SIG-M5 treated with dmso at 0.1 percent for 504 hours (cell line): ENCODE measurements at regions not wholly inside any gene's neighbourhood (a gene's known extent, or its start where the extent isn't known, plus 50 kb on each side); places are given as distances from the start of the nearest gene placed in this dataset.

Source experiments
- DNase-seq: peaks from one replicate; lab custom pipeline; 2025; ENCODE audit not compliant: unreplicated experiment; lab: John Stamatoyannopoulos, UW

DNA sequence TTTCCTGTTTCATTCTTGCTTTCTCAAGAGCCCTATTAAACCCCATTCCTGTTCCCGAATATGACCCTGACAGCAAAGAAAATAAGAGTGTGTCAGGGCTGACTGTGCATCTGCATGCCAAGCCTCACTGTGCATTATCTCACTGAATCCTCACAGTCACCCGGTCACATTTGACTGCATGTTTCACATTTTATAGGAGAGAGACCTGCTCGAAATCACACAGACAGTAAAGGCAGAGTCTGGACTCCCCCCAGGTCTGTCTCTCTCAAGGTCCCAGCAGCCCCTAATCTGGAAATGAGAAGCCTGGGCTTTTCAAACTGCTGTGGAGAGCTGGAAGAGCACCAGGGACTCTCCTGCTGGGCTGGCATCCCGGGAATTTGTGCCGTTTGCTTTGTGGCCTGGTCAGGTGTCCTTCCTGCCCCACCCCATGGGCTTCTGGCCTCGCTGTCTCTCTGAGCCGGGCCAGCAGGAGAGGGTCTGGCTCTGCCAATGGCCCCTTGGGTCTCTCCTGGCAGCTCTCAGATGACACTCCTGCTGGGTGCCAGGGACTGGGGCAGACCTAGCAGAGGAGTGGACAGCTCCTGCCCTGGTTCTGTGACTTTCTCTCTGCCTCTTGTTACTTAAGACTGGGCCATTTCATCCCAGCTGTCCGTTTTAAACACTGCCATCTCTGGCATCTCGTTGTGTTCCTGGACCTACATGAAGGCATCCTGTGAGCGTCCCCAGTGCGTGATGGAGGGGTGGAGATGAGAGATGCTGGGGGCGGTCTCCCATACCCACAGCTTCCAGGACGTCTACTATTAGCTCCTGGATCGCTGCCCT, 173.6 kb downstream of the ARHGAP12 start:
- DNase-seq = no peak

DNA sequence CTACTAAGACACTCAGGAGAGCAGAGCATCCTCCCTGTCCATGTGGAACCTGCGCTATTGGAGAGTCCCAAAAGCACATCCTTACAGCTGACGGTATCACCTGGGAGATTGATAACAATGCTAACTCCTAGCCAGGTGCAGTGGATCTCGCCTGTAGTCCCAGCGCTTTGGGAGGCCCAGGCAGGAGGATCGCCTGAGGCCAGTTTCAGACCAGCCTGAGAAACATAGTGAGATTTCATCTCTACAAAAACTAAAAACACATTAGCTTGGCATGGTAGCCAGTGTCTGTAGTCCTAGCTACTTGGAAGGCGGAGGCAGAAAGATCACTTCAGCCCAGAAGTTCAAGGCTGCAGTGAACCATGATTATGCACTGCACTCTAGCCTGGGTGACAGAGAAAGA, 174.9 kb downstream of the ARHGAP12 start:
- no peak for DNase-seq

DNA sequence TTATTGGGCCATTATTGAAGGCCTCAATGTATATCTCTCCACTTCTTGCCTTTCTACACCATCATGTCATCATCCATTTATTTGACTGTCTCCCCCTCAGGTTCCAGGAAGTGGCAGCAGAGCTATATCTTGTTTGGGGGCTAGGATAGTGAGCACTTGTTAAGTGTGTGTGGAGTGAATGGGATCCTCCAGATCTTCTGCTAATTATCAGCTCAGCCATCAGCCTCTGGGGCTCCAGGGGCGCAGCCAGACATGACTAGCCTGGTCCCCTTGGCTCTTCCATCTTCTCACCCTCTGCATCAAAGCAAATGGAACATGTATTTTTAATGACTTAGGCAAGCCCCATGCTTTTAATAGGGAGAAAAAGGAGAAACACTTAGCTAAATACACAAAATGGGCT, 176.5 kb downstream of the ARHGAP12 start:
- DNase-seq = no peak

DNA sequence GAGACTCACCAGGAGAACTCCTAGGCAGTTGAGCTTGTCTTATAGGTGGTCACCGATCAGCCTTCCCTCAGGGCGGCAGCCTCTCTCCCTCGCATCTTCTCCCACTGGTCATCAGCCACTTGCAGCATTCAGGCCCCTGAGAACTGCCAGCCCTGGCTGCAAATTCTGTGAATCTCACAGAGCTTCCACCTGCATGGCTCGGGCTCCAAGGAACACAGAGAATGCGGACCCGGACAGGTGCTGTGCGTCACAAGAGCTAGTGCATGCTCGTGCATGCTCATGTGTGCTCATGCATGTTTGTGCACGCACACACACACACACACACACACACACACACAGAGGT, 176.9 kb downstream of the ARHGAP12 start:
- DNase-seq = no peak

DNA sequence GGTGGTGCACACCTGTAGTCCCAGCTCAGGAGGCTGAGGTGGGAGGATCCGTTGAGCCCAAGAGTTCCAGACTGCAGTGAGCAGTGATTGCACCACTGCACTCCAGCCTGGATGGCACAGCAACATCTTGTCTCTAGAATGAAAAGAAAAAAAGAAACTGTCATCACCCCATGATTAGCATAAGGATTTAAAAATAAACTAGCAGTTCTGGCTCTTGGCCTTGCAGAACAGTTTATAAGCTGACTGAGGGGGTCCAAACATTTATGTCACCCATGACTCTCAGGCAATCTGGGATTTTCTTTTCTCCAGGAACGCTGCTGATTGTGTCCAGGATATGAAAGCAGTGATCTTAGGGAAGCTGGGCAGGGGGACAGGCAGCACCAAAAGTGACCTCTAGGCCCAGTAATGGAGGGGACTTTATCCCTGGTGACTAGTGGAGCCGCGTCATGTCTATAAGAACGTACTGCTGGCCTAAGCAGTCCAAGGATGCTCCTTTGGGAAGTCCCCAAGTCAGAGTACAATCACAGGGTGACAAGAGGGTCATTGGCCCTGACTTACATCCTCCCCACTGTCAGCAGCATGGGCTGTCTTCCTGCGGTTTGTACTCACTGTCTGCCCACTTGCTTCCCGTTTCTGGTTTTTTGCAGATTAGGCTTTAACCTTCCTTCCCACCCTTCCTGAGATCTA, 177.4 kb downstream of the ARHGAP12 start:
- DNase-seq = peak; percentile 34

DNA sequence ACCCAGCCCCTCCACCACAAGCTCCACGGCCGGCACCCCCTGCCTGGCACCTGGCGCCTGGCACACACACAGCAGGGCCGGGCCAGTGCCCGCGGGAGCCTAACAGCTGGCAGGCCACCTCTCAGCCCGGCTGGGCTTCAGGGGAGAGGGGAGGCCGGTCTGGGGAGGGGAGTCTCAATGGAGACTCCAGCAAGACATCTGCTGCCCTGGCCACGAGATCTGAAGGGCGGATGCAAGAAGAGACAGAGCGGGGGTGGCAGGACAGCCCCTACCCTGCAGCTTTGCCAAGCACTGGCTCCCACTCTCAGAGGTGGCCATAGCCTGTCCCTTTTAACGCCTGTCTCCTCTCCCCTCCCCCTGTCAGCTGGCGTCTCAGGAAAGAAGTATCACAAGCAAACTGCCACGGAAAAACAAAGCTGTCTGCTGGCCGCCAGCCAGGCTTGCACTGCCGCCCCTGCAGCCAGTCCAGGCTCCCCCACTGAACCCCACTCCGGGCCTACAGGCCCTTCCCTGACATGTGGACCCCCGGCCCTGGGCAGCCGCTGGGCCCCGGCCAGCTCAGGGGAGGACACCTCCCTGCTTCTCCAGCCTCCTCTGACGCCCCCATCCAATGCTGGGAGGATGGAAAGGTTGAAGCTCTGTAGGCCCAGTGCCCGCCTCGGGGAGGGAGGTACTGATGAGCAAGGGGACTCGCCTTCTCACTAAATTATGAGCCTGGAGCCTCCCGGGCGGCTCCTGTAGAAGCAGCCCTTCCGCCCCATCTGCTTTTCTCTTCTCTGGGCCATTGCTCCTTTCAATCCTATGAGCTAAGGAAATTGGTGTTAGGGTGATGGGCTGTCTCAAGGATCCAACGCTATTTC, 178.4 kb downstream of the ARHGAP12 start:
- DNase-seq = no peak

DNA sequence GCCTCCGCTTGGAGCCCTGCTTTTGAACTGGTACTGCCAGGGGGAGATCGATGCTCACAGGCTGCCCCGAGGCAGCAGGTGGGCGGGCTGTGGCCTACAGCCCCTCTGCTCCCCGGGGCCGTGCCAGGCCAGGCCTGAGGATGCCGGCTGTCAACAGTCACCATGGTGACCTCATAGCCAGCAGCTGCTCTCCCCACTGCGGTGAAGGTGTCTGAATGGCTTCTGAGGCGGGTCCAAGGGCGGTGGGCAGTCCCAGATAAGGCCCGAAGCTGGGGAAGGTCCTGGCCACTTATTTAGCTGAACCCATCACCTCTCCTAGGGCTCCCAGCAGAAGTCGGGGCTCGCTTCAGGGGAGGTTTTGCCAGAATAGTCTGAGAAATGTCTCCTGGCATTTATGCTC, 179.3 kb downstream of the ARHGAP12 start:
- DNase-seq = no peak

DNA sequence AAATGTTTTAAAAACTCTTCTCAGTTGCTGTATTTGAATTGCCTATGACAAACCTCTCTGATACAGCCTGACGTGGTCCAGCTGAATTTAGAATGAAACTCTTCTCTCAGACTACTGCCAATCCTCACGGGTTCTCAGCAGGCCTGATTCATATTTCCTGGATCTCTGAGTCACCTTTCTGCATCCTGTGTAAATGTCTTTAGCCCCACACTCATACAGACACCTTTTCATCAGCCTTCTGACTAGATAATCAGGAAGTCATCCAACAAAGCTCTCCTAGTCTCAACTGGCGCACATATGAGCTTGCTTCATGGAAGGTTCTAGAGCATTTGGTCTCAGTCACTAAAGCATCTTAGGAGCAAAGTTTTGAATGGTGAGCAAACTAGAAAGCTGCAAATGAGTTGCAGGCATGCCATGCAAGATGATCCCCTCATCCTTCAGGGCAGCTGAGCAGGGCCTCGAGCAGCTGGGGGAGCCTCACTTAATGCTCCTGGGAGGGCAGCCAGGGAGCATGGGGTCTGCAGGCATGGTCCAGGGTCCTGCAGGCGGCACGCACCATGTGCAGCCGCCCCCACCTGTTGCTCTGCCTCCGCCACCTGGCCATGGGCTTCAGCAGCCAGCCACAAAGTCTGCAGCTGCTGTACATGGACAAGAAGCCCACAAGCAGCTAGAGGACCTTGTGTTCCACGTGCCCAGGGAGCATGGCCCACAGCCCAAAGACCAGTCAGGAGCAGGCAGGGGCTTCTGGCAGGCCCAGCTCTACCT, 182.8 kb downstream of the ARHGAP12 start:
- DNase-seq = no peak

DNA sequence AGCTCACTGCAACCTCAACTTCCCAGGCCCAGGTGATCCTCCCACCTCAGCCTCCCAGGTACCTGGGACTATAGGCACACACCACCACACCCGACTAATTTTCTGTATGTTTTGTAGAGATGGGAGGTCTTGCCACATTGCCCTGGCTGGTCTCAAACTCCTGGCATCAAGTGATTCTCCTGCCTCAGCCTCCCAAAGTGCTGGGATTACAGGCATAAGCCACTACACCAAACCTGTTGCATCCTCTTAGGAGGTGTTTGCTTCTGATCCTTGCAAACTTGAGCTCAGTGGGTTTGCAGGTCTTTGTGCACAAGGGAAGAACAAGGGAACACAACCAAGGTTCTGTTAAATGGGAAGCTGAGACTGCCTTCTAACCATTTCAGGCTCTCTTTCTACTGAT, 184.6 kb downstream of the ARHGAP12 start:
- DNase-seq = no peak

DNA sequence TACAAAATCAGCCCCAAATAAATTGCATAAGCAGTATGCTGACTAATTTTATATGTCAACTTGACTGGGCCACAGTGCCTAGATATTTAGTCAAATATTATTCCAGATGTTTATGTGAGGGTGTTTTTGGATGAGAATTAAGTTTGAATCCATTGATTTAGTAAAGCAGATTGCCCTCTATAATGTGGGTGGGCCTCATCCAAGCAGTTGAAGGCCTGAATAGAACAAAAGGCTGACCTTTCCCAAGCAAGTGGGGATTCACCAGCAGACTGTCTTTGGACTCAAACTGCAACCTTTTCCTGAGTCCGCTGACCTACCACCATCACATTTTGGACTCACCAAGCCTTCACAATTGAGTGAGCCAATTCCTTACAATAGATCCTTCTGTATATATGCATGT, 186.4 kb downstream of the ARHGAP12 start:
- no peak for DNase-seq

DNA sequence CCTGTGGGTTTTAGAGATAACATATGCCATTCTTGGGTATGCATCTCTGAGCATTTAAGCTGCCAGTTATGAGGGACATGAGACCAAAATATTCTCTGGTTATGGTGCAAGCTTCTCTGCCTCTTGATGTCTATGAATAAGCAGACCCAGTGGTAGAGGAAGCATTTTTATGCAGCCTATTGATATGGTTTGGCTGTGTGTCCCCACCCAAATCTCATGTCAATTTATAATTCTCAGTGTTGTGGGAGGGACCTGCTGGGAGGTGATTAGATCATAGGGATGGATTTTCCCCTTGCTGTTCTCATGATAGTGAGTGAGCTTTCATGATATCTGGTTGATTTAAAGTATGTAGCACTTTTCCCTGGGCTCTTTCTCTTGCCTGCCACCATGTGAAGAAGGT, 187.2 kb downstream of the ARHGAP12 start:
- no peak for DNase-seq

DNA sequence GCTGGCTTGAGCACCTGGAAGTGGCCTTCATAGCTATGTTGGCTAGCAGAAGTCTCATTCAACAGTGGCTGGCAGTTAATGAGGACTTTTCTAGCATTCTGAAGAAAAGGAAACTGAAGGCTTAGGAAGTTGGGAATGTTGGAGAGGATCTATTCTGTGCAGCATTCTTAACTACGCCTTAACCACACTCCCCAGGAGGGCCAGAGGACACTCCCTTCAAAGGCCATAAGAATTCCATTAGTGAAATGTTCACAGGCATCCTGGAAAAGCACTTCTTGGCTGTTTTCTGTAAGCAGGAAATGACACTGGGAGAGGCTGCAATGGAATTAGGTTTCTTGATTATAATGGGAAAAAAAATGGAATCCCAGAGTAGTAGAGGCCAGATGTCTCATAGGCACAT, 188.9 kb downstream of the ARHGAP12 start:
- DNase-seq = no peak

DNA sequence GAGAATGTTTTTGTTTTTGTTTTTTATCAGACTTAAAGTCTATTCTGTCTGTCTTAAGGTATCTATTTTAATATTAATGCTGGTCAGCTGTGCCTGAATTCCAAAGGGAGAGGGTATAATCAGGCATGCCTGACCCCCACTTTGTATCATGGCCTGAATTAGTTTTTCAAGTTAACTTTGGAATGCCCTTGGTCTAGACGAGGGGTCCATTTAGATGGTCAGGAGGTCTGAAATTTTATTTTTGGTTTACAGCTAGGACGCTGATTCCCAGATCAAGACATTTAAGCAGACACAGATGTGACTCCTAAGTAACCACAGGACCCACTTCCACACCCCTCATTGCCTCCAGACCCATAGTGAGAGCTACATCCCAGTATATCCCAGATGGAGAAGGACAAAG, 189.5 kb downstream of the ARHGAP12 start:
- no peak for DNase-seq

DNA sequence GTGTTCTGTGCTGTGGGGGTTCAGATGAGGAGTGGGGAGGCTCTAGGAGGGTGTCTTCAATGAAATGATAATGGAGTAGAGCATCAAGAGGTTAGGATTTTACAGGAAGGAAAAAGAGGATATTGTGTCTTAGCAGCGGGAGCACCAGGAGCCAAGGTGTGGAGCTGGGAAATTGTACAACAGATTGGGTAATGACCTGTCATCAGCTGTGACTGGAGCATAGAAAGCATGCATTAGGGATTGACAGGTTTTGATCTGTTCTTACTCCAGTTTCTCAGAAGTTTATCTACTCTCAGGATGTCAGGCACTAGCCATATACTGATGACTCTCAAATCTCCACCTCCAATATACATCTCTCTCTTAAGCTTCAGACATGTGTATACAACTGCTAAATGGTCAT, 196.9 kb downstream of the ARHGAP12 start:
- no peak for DNase-seq

DNA sequence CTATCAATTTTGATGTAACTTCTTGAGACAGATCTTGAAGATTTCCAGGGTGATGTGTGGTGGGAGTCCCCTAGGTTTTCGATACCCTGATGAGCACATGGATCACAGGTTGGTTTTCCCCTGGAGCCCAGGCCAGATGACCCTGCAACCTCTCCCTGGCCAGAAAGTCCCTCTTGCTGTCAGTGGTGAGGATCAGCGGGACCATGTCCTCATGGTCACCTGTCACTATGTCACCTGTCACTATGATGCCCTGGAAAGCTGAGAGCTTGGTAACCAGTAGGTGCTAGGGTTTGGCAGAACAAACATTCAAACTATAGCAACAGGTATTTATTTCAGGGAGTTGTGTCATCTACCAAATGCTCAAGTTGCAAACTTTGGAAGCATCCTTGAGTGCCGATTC, 197.9 kb downstream of the ARHGAP12 start:
- no peak for DNase-seq

DNA sequence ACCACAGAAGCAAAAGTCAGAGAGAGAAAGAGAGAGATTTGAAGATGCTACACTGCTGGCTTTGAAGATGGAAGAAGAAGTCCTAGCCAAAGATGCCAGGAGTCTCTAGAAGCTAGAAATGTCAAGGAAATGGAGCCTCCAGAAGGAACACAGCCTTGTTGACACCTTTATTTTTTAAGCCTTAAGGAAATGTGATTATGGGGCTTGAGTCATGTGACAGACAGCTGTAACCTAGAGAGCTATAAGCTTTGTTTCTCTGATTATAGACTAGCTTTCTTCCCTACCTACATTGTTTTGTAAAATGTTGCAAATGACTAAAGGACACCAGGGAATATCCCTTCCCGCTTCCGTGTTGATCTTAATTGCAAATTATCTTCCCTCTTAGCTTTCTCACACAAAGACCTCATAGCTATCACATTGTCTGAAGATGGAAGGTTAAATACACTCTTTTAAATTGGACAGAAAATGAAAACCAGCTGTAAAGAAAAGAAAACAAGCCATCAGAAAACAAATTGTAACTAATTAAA, 199.9 kb downstream of the ARHGAP12 start:
- DNase-seq = no peak

DNA sequence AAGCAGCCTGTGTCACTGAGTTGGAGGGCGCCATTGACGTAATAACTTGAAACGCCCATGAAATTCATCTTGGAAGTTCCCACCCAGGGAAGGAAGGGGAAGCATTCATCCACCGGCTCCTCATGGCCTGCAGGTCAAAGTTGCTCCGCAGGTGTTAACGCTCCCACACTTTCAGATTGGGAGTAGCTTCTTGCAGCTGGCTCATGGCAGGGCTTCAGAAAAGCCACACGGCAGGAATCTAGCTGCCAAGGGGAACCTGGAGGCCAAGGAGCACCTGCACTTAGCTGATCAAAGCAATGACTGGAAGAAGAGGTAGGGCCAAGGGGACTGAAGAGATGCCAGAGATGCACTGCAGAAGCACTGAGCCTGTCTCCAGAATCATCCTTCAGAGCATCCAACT, 203.2 kb downstream of the ARHGAP12 start:
- no peak for DNase-seq

DNA sequence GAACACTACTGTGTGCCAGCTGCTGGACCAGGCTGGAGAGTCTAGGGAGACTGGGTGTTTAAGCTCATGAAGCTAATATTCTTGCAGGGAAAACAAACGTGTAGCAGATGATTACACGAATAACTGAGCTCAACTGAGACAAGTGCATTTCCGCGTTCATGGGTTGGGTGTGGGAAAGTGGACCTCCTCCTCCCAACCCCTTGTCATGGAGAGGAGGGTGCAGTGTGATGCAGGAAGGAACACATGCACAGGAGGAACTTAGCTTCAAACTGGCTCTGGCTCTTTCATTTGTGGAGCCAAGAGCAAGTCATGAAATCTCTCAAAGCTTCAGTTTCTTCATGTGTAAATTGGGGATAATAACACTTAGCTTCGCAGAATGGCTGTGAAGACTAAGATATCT, 204.3 kb downstream of the ARHGAP12 start:
- no peak for DNase-seq

DNA sequence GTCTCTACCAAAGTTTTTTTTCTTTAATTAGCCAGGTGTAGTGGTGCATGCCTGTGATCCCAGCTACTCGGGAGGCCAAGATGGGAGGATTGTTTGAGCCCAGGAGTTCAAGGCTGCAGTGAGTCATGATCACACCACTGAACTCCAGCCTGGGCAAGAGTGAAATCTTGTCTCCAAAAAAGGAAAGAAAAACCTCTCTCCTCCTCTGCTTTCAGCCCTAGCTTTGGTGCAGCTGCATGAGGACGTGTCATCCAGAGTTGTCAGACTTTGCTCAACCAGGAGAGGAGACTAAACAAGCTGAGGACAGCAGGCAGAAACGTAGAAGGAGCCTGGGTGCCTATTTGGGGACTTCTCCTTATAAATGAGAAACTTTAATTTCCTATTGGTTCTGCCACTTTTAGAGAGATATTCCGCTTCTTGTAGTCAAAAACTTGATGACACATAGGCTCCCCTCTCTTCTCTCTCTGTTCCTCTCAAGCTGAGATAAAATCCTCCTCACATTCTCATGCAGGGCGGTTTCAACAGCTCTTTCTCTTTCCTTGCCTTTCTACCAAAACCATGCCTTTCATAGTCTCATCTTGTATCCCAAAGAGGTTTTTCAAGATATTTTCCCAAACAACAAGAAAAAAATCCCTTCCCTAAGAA, 205.4 kb downstream of the ARHGAP12 start:
- no peak for DNase-seq

DNA sequence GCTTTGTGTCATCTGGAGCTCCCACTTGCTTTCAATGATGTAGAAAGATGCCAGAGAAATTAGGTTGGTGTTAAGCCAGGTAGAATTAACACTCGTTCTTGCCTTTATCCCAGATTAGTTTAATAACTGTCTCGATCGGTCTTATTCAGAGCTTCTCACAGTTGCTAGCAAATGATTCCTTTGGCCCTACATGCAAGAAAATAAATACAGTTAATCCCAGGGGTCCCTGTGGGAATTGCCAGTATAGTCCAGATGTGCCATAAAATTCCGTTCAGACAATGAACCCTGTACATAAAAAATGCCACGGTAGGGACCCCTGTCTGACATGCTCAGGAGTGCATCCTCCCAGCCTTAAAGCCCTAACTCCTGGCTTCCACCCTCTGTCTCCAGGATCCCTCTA, 207.5 kb downstream of the ARHGAP12 start:
- no peak for DNase-seq
